ENCODE measurements at regions not wholly inside any gene's neighbourhood (a gene's known extent, or its start where the extent isn't known, plus 50 kb on each side); places are given as distances from the start of the nearest gene placed in this dataset.
"Not testable (repeated sequence)": the region's sequence is repeated elsewhere in the genome, so short reads cannot be mapped to it uniquely, and the experiment has no call there.

GRCh38 chr20:12750221-12750620 is 258.6 kb upstream of the SPTLC3 start:
- no peaks in the 10 kb centered on the region for H3K27me3 Mint-ChIP-seq (ENCODE audit: low read depth)
- no peaks in the 10 kb centered on the region for H3K9me3 Mint-ChIP-seq
- DNase-seq (ENCODE audit: low spot score) (no peak), ATAC-seq (no peak)
- ChIA-PET CTCF (no interaction called here), POLR2A (interaction anchor here (0.7 kb wide), 1 partner anchor 191 kb away, joined by 3 read pairs; no protein-coding TSS in a partner anchor)
- peak overlapping the region; percentile 64 for H3K27ac Mint-ChIP-seq
- peaks cover 8% of the 10 kb centered on the region; the same call in 1 of the 2 replicates for H3K36me3 Mint-ChIP-seq
- no peak overlapping the region for H3K4me3 Mint-ChIP-seq
- H3K4me1 Mint-ChIP-seq, result peaks cover 87% of the 10 kb centered on the region
- TF ChIP-seq NR2C2 (CRISPR knock-in tag; IDR thresholded peaks at IDR 0.05), result no peak
- no peak for TF ChIP-seq MYBL2 (CRISPR knock-in tag; IDR thresholded peaks at IDR 0.05)
- TF ChIP-seq CBFB (CRISPR knock-in tag; IDR thresholded peaks at IDR 0.05; ENCODE audit: low read depth), result no peak
- no peak for TF ChIP-seq GABPB1 (CRISPR knock-in tag; IDR thresholded peaks at IDR 0.05)
- no peak for TF ChIP-seq ZNF416 (CRISPR knock-in tag; IDR thresholded peaks at IDR 0.05)
- no peak for TF ChIP-seq ATF1 (CRISPR knock-in tag; IDR thresholded peaks at IDR 0.05)
- no peak for TF ChIP-seq IRF2 (CRISPR knock-in tag; IDR thresholded peaks at IDR 0.05; ENCODE audit: borderline replicate concordance, low read depth)
- TF ChIP-seq ZNF121 (CRISPR knock-in tag; IDR thresholded peaks at IDR 0.05), result no peak
- no peak for TF ChIP-seq PRRX2 (CRISPR knock-in tag; IDR thresholded peaks at IDR 0.05)
- no peak for TF ChIP-seq HMGXB4 (CRISPR knock-in tag; IDR thresholded peaks at IDR 0.05)
- no peak for TF ChIP-seq JUN (CRISPR knock-in tag; IDR thresholded peaks at IDR 0.05)
- no peak for TF ChIP-seq ZNF263 (CRISPR knock-in tag; IDR thresholded peaks at IDR 0.05; ENCODE audit: low read depth)
- no peak for TF ChIP-seq SMAD3 (CRISPR knock-in tag; IDR thresholded peaks at IDR 0.05; ENCODE audit: borderline replicate concordance)
- no peak for TF ChIP-seq JAZF1 (CRISPR knock-in tag; IDR thresholded peaks at IDR 0.05)
- TF ChIP-seq NFATC4 (CRISPR knock-in tag; IDR thresholded peaks at IDR 0.05), result no peak

- H3K9me3 Mint-ChIP-seq; CTCF ChIA-PET; POLR2A ChIA-PET; H3K27me3 Mint-ChIP-seq (ENCODE audit: low read depth): not testable (repeated sequence)
- peak; percentile 57; the same call in 1 of the 2 replicates for TF ChIP-seq AFF4 (CRISPR knock-in tag; IDR thresholded peaks at IDR 0.05; ENCODE audit: borderline replicate concordance)
- 0 out of 2 replicates have a peak, but pooled peaks have one; percentile 39 for TF ChIP-seq PRRX2 (CRISPR knock-in tag; IDR thresholded peaks at IDR 0.05)
- TF ChIP-seq, protein P1, sequence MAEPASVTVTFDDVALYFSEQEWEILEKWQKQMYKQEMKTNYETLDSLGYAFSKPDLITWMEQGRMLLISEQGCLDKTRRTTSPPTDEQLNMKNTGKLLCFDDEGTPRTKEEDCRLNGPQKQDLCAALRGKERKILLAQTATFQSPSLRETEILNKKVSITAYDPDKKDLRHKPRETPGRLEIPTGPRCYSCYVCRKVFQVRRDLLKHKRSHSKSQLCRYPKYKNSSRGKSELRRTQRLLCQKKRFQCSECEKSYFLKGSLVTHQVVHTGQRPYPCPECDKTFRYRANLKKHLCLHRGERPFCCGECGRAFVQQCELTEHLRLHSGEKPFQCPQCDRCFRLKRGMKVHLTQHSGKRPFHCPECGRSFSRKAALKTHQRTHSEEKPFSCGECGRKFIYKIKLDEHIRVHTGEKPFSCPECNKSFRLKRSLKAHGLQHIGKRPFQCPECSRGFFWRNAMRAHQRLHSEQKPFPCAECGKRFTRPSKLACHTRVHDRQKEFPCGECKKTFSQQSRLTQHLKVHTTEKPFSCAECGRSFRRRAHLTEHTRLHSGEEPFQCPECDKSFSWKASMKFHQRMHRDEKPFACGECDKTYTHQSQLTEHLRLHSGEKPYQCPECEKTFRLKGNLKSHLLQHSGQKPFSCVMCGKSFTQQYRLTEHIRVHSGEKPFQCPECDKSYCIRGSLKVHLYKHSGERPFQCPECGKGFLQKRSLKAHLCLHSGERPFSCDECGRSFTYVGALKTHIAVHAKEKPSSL (CRISPR knock-in tag; conservative IDR thresholded peaks at IDR 0.05), result peak; percentile 82
- TF ChIP-seq FOXK1 (CRISPR knock-in tag; IDR thresholded peaks at IDR 0.05), result 0 out of 2 replicates have a peak, but pooled peaks have one; percentile 22
- DNase-seq (ENCODE audit: low spot score) (peak; percentile 27), ATAC-seq (peak; percentile 53)
- Mint-ChIP-seq H3K27ac (peak overlapping the region; percentile 99), H3K36me3 (peaks cover 36% of the 10 kb centered on the region), H3K4me1 (peaks cover 90% of the 10 kb centered on the region), H3K4me3 (peak overlapping the region; percentile 92)
These were observed 255.7 kb upstream of the SPTLC3 start for GRCh38 chr20:12752900-12753693.

All from WTC11 (cell line).